ENCODE measurements at regions not wholly inside any gene's neighbourhood (a gene's known extent, or its start where the extent isn't known, plus 50 kb on each side); places are given as distances from the start of the nearest gene placed in this dataset.

DNA sequence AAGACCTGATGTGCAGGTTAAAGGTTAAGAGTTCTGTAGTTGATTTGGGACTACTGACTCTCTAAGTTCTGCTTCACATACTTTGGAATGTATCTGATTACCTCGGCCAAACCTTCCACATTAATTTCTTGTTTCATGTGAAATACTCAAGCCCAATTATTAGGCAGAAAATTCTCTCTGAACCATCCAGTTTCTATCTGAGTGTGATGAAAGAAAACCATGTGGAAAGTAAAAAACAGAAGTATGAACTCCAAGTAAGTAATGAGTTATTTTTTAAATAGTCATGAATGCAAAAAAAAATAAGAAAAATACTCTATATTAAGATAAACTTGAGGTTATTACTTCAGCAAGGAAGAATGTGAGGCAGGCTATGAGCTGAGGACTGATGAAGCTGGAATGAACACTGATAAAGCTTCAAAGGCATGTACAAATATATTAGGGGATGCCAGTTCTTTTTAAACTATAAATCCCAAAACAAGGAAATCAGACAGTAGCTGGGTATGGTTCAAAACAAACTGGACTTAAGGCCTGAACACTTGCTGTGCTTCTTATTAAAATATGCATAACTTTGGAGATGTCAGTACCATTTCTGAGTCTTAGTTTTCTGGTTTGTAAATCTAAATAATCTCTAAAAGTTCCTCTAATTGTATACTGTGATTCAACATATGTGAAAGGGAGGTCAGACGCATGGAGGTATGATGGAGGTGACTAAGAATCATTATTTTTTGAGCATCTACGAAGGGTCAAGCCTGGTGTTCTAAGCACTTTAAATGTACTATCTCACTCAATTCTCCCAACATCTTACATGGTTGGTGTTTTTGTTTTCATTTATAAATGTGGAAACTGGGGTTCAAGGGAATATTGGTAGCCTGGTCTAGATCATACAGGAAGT is 59.6 kb downstream of the COL6A6 start:
- TF ChIP-seq POLR2AphosphoS5 (IDR thresholded peaks at IDR 0.05; ENCODE audit: low read depth, low read length), result no peak
- no peak for TF ChIP-seq POLR2A (IDR thresholded peaks at IDR 0.05; ENCODE audit: low read depth, low read length)
- TF ChIP-seq TAF1 (IDR thresholded peaks at IDR 0.05; ENCODE audit: low read depth, low read length), result no peak
- TF ChIP-seq SPI1 (IDR thresholded peaks at IDR 0.05; ENCODE audit: low read depth, low read length), result no peak
- no peak for TF ChIP-seq POU2F2 (IDR thresholded peaks at IDR 0.05; ENCODE audit: low read depth, low read length)

All from GM12891 (cell line).